ENCODE measurements at regions not wholly inside any gene's neighbourhood (a gene's known extent, or its start where the extent isn't known, plus 50 kb on each side); places are given as distances from the start of the nearest gene placed in this dataset.
A peak's percentile ranks its signal among the peaks of the same experiment; 100 is the strongest.

DNA sequence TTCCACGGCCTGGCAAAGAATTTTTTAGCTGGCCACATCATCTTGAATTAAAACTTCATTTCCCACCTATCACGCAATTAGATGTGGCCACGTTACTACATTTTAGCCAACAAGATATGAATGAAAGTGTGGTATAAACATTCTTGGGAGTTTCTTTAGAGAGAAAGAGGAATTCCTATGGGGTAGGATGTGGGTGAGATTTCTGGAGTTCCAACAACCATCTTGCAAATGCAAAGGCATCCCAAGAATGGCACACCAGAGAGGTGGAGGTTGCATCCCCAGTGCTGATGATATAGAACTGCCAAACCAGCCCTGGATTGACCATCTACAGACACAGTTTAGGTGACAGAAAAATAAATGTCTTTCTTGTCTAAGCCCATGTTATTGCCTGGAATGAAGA is 66.3 kb upstream of the AKAP13 start:
- no peak for DNase-seq (ENCODE audit: low read depth)
- TF ChIP-seq, protein P1, sequence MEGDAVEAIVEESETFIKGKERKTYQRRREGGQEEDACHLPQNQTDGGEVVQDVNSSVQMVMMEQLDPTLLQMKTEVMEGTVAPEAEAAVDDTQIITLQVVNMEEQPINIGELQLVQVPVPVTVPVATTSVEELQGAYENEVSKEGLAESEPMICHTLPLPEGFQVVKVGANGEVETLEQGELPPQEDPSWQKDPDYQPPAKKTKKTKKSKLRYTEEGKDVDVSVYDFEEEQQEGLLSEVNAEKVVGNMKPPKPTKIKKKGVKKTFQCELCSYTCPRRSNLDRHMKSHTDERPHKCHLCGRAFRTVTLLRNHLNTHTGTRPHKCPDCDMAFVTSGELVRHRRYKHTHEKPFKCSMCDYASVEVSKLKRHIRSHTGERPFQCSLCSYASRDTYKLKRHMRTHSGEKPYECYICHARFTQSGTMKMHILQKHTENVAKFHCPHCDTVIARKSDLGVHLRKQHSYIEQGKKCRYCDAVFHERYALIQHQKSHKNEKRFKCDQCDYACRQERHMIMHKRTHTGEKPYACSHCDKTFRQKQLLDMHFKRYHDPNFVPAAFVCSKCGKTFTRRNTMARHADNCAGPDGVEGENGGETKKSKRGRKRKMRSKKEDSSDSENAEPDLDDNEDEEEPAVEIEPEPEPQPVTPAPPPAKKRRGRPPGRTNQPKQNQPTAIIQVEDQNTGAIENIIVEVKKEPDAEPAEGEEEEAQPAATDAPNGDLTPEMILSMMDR (IDR thresholded peaks at IDR 0.05; ENCODE audit: low read depth, low read length, missing control alignments): no peak
- H3K4me3 ChIP-seq (ENCODE audit: low read depth, low read length): no peak overlapping the region
- in situ Hi-C loops (cut with HindIII; ENCODE audit: low sequenced_read_pairs): no loop called here

DNA sequence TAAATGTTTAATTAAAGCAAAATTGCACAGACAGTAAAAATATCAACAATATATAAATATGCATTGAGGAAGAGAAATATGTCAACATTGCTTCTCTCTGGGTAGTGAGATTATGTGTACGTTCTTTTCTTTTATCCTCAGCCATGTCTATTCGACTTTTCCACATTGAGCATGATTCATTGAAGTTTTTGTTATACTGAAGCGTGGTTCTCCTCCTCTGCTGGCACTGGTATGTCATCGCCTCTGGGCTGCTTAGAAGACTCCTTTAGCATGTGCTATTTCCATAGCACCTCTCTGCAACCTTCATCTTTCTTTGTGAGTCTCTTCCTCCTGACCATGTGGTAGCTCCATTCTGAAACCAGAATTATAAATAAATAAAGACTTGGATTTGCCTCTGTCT is 65.8 kb upstream of the AKAP13 start:
- TF ChIP-seq, protein P1 (IDR thresholded peaks at IDR 0.05; ENCODE audit: low read depth, low read length, missing control alignments): no peak
- DNase-seq (ENCODE audit: low read depth): no peak
- in situ Hi-C loops (cut with HindIII; ENCODE audit: low sequenced_read_pairs): no loop called here
- no peak overlapping the region for H3K4me3 ChIP-seq (ENCODE audit: low read depth, low read length)

DNA sequence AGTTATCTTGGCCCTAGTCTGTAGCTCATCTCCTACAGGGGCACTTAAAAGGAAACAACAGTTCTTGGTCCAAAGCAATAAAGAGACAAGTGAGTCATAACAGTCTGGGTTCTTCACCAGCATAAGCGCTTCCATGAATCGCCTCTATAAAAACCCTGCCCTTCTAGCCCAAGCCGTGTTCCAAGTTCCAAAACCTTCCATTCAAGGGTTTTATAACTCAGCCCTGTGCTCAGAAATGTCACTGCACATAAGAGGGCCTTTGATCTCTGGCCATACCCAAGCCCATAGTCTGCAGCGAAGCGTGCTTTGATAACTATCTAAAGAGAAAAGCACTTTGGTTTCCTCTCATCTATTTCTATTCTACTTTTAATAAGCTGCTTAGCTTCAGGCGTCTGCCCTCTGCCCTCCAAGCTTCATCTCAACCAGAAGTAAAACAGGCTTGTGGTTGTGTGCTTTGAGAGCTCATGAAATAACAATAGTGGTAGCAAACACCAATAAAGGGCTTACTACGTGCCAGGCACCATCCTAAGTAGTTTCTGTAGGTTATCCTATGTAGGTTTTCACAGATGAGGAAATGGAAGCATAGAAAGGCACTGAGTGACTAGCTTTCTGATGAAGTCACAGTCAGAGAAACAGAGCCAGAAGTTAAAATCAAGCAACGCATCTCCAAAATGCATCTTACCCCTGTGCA is 64.0 kb upstream of the AKAP13 start:
- no peak for DNase-seq (ENCODE audit: low read depth)
- no peak overlapping the region for H3K4me3 ChIP-seq (ENCODE audit: low read depth, low read length)
- TF ChIP-seq, protein P1 (IDR thresholded peaks at IDR 0.05; ENCODE audit: low read depth, low read length, missing control alignments): no peak
- in situ Hi-C loops (cut with HindIII; ENCODE audit: low sequenced_read_pairs): no loop called here

DNA sequence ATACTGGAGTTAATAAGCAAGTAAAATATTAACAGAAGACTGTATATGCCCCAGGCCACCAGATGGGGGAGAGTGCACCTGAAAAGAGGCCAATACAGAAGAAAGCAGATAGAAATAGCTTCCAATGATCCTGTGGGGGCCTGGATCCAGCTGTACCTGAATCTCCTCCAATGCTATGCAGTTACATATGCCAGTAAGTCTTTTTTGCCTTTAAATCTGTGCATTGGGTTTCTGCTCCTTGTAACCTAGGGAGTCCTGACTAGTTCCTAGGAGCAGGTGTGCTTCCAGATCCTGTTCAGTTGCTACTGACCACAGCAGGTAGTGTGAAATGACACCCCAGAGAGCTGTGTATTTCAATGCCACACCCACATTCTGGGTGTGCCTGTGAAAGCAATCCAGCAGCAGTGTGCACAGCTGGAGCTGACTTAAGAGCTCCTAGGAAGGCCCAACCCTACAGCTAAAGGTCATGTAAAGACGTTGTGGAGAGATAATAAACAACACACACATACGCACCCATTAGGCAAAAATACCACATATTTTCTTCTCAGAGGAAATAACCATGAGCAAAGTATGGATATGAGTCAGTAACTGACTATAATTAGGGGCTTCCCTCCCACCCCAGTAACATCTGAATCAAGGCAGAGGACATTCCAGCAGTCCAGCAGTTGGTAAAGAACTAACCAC is 62.2 kb upstream of the AKAP13 start:
- H3K4me3 ChIP-seq (ENCODE audit: low read depth, low read length): no peak overlapping the region
- DNase-seq (ENCODE audit: low read depth): peak; percentile 74
- in situ Hi-C loops (cut with HindIII; ENCODE audit: low sequenced_read_pairs): no loop called here
- TF ChIP-seq, protein P1 (IDR thresholded peaks at IDR 0.05; ENCODE audit: low read depth, low read length, missing control alignments): peak; percentile 24

DNA sequence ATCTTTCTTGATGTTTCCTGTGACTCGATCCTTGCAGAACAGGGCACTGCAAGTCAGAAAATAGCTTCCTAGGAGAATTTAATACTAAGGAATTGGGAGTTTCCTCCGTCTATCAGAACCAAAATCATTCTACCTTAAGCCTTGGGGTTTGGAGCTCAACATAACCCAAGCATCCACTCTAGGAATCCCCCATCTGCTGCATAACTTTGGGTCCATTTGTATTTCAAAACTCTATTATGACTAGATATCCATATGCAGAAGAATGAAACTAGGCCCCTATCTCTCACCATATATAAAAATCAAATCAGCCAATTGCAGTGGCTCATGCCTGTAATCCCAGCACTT is 61.7 kb upstream of the AKAP13 start:
- H3K4me3 ChIP-seq (ENCODE audit: low read depth, low read length): no peak overlapping the region
- no peak for DNase-seq (ENCODE audit: low read depth)
- in situ Hi-C loops (cut with HindIII; ENCODE audit: low sequenced_read_pairs): no loop called here
- TF ChIP-seq, protein P1 (IDR thresholded peaks at IDR 0.05; ENCODE audit: low read depth, low read length, missing control alignments): no peak

DNA sequence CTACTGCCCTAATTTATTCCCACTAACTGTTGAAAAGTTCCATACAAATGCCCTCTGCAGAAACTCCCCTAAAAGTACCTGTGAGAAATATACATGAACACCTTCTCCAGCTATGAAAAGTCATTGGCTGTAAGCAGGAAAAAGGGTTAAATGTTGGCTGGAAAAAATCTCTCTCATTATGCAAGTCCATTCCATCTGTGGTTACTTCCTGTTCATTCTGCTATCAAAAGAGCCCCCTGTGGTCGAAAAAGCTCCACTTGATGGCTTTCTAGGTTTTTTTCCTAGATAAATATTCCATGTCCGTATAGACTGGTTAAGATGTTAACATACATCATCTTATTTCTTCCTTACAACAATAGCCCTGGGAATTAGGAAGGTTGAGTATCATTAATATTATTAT is 56.2 kb upstream of the AKAP13 start:
- in situ Hi-C loops (cut with HindIII; ENCODE audit: low sequenced_read_pairs): no loop called here
- no peak overlapping the region for H3K4me3 ChIP-seq (ENCODE audit: low read depth, low read length)
- TF ChIP-seq, protein P1 (IDR thresholded peaks at IDR 0.05; ENCODE audit: low read depth, low read length, missing control alignments): no peak
- no peak for DNase-seq (ENCODE audit: low read depth)
